ENCODE measurements at regions not wholly inside any gene's neighbourhood (a gene's known extent, or its start where the extent isn't known, plus 50 kb on each side); places are given as distances from the start of the nearest gene placed in this dataset.

- TF ChIP-seq, protein P1, sequence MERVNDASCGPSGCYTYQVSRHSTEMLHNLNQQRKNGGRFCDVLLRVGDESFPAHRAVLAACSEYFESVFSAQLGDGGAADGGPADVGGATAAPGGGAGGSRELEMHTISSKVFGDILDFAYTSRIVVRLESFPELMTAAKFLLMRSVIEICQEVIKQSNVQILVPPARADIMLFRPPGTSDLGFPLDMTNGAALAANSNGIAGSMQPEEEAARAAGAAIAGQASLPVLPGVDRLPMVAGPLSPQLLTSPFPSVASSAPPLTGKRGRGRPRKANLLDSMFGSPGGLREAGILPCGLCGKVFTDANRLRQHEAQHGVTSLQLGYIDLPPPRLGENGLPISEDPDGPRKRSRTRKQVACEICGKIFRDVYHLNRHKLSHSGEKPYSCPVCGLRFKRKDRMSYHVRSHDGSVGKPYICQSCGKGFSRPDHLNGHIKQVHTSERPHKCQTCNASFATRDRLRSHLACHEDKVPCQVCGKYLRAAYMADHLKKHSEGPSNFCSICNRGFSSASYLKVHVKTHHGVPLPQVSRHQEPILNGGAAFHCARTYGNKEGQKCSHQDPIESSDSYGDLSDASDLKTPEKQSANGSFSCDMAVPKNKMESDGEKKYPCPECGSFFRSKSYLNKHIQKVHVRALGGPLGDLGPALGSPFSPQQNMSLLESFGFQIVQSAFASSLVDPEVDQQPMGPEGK (CRISPR knock-in tag; IDR thresholded peaks at IDR 0.05; ENCODE audit: borderline replicate concordance), result no peak
- TF ChIP-seq ZNF70 (CRISPR knock-in tag; IDR thresholded peaks at IDR 0.05), result no peak
- TF ChIP-seq, protein P2, sequence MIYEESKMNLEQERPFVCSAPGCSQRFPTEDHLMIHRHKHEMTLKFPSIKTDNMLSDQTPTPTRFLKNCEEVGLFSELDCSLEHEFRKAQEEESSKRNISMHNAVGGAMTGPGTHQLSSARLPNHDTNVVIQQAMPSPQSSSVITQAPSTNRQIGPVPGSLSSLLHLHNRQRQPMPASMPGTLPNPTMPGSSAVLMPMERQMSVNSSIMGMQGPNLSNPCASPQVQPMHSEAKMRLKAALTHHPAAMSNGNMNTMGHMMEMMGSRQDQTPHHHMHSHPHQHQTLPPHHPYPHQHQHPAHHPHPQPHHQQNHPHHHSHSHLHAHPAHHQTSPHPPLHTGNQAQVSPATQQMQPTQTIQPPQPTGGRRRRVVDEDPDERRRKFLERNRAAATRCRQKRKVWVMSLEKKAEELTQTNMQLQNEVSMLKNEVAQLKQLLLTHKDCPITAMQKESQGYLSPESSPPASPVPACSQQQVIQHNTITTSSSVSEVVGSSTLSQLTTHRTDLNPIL (CRISPR knock-in tag; IDR thresholded peaks at IDR 0.05; ENCODE audit: low read depth), result no peak
- no peak for TF ChIP-seq BACH2 (CRISPR knock-in tag; IDR thresholded peaks at IDR 0.05; ENCODE audit: borderline replicate concordance)
- TF ChIP-seq CSDC2 (CRISPR knock-in tag; IDR thresholded peaks at IDR 0.05), result no peak
These were observed 147.0 kb upstream of the CELF2 start (continued) for GRCh38 chr10:10870523-10871241.

DNA sequence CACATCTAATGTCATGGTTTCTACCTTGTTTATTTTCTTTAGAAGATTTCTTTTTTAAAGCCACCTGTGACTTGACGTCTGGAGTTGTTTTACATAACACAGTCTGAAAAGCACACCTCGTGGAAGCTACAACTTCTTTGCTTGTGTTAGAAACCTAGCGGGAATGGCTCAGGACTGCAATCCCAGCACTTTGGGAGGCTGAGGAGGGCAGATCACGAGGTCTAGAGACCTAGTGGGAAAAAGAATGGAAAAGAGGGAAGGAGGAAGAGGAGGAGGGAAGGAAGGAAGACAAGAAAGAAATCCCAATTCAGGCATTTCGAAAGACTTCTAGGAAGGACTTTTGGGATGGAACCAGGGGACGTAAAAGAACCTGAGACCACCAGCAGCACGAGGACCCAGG, 146.3 kb upstream of the CELF2 start:
- ATAC-seq, result no peak

More for the DNA sequence above, 146.3 kb upstream of the CELF2 start:
- TF ChIP-seq PPARA (CRISPR knock-in tag; IDR thresholded peaks at IDR 0.05; ENCODE audit: borderline replicate concordance), result no peak
- TF ChIP-seq RARB (CRISPR knock-in tag; IDR thresholded peaks at IDR 0.05), result no peak
- TF ChIP-seq ESRRG (CRISPR knock-in tag; IDR thresholded peaks at IDR 0.05), result no peak
- TF ChIP-seq TSHZ2 (CRISPR knock-in tag; IDR thresholded peaks at IDR 0.05), result no peak
- TF ChIP-seq OSR1 (CRISPR knock-in tag; IDR thresholded peaks at IDR 0.05), result no peak
- TF ChIP-seq, protein P3, sequence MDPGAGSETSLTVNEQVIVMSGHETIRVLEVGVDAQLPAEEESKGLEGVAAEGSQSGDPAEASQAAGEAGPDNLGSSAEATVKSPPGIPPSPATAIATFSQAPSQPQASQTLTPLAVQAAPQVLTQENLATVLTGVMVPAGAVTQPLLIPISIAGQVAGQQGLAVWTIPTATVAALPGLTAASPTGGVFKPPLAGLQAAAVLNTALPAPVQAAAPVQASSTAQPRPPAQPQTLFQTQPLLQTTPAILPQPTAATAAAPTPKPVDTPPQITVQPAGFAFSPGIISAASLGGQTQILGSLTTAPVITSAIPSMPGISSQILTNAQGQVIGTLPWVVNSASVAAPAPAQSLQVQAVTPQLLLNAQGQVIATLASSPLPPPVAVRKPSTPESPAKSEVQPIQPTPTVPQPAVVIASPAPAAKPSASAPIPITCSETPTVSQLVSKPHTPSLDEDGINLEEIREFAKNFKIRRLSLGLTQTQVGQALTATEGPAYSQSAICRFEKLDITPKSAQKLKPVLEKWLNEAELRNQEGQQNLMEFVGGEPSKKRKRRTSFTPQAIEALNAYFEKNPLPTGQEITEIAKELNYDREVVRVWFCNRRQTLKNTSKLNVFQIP (CRISPR knock-in tag; IDR thresholded peaks at IDR 0.05; ENCODE audit: borderline replicate concordance, low read depth), result no peak
- TF ChIP-seq ZNF70 (CRISPR knock-in tag; IDR thresholded peaks at IDR 0.05), result no peak
- no peak for TF ChIP-seq ISL1 (CRISPR knock-in tag; IDR thresholded peaks at IDR 0.05)
- TF ChIP-seq ZC3H10 (CRISPR knock-in tag; IDR thresholded peaks at IDR 0.05), result no peak
- TF ChIP-seq ZFP30 (CRISPR knock-in tag; IDR thresholded peaks at IDR 0.05), result no peak
- no peak for TF ChIP-seq TCF4 (CRISPR knock-in tag; IDR thresholded peaks at IDR 0.05; ENCODE audit: borderline replicate concordance)
- TF ChIP-seq, protein P2 (CRISPR knock-in tag; IDR thresholded peaks at IDR 0.05; ENCODE audit: low read depth), result no peak
- TF ChIP-seq, protein P1 (CRISPR knock-in tag; IDR thresholded peaks at IDR 0.05; ENCODE audit: borderline replicate concordance), result no peak
- TF ChIP-seq BACH2 (CRISPR knock-in tag; IDR thresholded peaks at IDR 0.05; ENCODE audit: borderline replicate concordance), result no peak
- no peak for TF ChIP-seq TOX (CRISPR knock-in tag; IDR thresholded peaks at IDR 0.05; ENCODE audit: borderline replicate concordance)
- no peak for TF ChIP-seq CSRNP3 (CRISPR knock-in tag; IDR thresholded peaks at IDR 0.05)
- no peak for TF ChIP-seq ZNF8 (CRISPR knock-in tag; IDR thresholded peaks at IDR 0.05)
- TF ChIP-seq ZNF565 (CRISPR knock-in tag; conservative IDR thresholded peaks at IDR 0.05; ENCODE audit: low read depth), result no peak
